GM11168 (cell line): ENCODE measurements at regions not wholly inside any gene's neighbourhood (a gene's known extent, or its start where the extent isn't known, plus 50 kb on each side); places are given as distances from the start of the nearest gene placed in this dataset.
"Not testable (repeated sequence)": the region's sequence is repeated elsewhere in the genome, so short reads cannot be mapped to it uniquely, and the experiment has no call there.

Source experiments
- in situ Hi-C: fragments of 300-500 bp; cut with MboI; formaldehyde crosslinking; loops from one replicate; pipeline ENCODE4 v1.12.0; 2022; ENCODE audit warnings: low sequenced_read_pairs; ENCODE audit not compliant: unreplicated experiment

DNA sequence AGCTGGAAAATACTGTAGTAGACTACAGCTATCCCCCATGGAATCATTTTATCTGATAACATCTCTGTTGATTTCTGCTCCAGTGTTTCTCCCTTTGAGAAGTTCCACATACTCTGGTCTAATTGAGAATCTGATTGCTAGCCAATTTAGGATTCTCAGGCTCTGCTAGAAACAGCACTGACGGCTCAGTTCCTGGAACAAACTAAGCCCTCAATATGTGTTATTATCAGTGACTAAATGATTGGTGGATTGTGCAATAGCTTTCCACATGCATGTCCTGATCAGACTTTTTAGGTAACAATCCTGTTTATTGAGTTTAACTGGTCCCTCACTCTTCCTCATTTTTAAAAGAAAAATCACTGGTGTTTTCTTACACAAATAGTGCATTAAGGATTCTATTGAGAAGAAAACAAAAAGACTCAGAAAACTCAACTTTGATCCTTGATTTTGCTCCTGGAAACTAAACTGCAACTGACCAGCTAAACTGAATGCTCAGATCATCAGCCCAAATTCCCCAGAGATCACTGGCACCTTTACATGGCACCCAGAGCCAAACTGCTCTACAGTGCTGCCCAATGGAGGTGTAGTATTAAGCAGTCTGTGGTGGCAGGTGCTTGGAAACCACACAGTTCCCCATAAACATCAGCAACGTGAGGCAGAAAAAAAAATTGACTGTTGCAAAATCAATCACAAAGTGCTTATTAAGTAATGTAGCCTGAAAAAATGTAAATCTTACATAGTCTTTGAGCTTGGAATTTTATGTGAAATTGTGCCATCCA lies 423.7 kb downstream of the TOX3 start:
- in situ Hi-C loops, result no loop called here

DNA sequence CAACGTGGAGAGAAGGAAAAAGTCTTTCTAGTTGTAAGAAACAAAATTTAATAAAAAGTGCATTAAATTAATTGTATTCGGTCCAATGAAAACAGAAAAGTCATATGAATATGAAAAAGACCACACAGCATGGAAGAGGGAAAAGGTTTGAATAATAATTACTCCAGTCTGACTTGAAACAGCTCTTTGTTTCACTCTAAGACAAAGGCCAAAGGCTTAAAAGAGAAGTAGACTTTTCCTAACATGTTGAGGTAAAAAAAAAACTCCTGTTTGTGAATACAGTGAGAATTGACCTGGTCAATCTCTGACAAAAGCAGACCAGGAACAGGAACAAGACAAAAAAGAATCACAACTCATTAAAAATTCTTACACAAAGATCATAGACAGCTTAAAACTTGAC lies 429.8 kb downstream of the TOX3 start:
- in situ Hi-C loops, result no loop called here

DNA sequence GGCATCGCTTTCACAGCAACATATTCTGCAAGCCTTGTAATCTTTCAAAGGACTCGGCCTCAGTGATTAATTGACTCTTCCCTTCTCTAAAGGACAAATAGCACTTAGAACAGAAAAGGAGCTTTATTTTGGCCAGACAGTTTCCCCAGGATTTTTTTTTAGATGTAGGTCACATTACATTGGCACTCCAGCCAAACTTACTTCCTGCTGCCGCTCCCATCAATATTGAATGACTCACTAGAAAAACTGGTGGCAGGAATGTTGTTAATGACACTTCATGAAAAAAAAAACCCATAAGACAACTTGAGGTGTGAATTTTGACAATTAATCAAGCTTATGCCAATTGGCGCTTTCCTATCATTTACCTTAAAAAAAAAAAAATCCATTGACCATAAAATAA lies 432.6 kb downstream of the TOX3 start:
- in situ Hi-C loops, result no loop called here

DNA sequence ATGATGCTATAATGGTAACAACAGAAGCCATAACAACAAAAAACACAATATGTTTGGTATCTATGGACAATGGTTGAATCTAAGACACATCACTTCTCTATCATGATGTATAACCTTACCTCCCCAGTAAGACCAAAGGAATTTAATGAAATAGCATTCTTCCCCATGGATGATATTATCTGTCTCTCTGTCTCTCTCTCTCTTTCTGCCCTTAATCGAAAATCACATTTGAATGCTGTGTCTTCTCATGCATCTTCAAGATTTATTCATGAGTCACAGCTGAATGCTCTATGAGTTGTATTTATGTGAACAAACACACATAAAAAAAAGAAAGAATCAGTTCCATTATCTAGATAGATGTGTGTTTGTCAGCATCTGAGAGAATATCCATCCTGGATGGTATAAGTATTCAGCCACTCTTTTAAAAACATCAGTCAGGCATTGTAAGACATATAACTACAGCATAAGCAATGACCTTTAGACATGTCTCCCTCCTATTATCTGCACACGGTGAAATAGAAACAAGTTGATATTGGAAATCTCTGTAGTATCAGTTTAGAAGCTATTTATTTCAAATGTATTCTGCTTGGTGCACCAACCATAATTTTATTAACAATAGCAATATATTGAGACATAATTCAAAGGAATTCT lies 433.3 kb downstream of the TOX3 start:
- in situ Hi-C loops, result no loop called here

DNA sequence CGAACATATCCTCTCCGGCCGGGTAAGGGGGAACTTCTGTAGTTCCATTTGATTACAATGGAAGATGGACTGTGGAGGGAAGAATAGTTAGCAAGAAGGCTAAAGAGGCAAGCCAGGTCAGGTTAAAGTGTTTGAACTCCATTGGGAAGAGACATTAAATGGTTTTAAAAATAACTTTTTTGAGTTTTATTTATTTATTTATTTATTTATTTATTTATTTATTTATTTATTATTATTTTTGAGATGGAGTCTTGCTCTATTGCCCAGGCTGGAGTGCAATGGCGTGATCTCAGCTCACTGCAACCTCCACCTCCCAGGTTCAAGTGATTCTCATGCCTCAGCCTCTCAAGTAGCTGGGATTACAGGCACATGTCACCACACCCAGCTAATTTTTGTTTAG lies 441.9 kb downstream of the TOX3 start:
- in situ Hi-C loops, result not testable (repeated sequence)

DNA sequence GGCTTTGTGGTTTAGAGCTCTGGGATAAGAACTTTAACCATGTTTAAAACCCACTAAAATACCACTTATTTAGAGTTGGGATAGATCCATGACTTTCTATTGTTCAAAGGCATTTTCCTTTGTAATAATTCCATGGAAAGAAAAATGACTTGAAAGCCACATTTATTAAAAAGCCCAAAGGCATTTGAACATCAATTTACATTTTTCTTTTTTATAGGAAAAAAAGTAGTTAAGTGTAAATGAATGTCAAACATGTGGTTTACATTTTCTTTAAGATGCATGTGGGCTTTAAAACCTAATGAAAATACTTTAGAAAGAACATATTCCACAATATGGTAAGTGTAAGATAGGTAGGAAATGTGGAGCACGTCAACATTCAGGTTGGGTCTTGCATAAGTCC lies 443.2 kb downstream of the TOX3 start:
- in situ Hi-C loops, result no loop called here

DNA sequence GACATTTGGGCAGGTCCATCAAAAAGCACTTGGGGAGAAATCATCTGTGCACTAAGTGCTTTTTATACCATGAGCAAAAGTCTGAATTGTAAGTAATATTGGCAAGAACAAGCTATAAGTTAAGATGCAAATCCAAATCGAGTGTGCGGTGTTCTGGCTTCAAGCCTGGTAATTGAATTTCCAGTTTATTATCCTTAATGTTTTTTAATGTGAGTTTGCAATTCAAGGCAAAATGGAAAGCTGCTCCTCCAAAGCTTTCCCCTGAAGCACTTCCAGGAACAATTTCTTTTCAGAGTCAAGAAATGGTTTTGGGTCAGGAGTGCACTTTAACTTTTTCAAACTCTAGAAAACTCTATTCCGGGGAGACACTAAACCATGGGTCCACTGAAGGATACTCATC lies 445.7 kb downstream of the TOX3 start:
- in situ Hi-C loops, result no loop called here

DNA sequence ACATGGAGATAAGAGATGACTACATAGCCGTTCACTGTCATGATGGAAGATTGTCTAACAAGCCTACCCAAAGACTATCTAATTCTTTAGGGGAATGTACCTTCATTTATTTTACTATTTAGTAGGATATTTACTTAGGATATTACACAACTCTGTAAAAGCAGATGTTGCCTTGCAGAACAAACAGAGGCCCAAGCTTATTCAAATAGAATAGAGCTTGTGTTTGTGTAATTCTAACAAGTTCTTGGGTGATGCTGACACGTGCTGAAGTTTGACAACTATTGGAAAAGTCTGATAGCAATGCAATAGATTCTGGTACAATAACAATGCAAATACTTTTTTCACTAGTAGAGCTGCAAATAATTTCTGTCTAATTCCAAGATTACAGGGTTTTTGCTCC lies 447.6 kb downstream of the TOX3 start:
- in situ Hi-C loops, result no loop called here

DNA sequence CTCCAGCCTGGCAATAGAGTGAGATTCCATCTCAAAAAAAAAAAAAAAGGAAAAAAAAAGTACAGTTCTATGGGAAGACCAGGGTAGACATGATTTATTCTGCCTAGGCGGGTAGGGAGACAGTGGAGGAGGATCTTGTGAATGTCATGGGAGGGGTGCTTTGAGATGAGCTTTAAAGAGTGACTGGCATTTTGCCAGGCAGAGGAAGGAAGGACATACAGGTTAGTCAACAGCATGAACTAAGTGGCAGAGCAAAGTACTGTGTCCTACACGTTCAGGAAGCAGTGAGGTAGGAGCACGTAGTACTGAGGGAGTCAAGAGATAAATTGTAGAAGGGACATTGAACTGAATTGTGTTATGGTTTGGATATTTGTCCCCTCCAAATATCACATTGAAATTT lies 451.5 kb downstream of the TOX3 start:
- in situ Hi-C loops, result no loop called here

DNA sequence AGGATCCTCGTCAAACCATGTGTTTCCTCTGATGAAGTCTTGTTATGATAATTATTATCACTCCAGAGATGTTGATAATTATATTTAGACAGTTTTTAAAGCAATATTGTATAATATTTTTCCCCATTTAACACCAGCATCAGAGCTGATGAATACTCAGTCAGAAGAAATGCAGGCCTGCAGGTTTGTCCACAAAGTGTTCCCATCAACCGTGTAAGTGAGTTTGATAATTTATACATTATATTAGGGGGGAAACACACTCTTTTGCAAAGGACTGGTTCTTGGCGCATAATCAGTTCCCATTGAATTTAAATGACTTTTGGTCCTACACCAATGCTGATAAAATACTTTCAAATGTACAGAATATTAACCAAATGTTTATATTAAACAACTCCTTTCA lies 454.8 kb downstream of the TOX3 start:
- in situ Hi-C loops, result no loop called here

DNA sequence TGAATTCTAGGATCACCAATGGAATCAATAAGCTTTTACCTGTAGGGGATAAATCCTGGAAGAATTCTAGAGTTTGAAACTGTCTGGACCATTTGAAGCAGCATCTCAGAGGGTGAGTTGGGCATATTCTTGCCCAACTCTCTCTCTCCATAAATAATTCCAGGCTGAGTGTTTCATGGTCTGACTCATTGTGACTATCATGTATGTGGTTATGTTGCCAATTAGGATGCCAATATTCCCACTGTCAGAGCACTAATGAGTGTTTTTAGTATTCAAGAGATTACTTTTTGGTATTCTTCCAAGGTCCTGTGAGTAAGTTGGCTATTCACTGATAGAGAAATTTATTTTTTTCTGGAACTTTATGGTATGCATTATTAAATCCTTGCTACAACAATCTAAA lies 456.9 kb downstream of the TOX3 start:
- in situ Hi-C loops, result no loop called here

DNA sequence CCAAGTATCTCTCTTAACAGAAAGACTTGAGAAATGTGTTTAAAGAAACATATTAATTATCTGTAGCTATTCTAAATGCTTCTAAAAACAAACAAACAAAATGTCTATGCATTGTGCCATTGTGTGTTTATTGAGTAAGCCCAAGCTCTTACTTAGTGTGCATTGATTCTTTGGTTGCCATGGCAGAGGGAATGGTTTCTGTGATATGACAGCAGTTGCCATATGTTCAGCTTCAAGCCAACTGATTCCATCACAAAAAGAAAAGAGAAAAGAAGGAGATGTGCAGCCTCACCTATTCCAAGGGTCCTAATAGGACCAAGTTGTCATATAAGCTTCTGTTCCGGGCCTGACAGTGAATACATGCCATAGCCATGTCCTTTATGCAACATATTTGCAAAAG lies 457.5 kb downstream of the TOX3 start:
- in situ Hi-C loops, result no loop called here

DNA sequence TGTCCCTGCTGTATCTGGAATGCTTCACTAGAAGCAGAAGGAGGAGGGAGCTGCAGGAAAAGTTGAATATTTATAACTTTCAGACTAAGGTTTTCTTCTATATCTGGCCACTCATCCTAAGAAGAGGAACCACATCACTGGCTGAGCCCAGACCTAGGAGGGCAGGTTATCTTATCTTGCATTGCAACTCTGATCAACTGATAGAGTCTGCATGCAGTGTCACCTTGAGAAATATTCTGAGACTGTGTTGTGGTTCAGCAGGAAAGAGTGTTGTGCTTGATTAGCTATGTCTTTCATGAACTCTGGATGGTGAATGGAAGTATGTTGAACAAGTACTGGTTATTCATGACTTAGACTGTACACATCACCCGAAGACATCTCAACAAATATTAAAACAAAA lies 460.0 kb downstream of the TOX3 start:
- in situ Hi-C loops, result no loop called here

DNA sequence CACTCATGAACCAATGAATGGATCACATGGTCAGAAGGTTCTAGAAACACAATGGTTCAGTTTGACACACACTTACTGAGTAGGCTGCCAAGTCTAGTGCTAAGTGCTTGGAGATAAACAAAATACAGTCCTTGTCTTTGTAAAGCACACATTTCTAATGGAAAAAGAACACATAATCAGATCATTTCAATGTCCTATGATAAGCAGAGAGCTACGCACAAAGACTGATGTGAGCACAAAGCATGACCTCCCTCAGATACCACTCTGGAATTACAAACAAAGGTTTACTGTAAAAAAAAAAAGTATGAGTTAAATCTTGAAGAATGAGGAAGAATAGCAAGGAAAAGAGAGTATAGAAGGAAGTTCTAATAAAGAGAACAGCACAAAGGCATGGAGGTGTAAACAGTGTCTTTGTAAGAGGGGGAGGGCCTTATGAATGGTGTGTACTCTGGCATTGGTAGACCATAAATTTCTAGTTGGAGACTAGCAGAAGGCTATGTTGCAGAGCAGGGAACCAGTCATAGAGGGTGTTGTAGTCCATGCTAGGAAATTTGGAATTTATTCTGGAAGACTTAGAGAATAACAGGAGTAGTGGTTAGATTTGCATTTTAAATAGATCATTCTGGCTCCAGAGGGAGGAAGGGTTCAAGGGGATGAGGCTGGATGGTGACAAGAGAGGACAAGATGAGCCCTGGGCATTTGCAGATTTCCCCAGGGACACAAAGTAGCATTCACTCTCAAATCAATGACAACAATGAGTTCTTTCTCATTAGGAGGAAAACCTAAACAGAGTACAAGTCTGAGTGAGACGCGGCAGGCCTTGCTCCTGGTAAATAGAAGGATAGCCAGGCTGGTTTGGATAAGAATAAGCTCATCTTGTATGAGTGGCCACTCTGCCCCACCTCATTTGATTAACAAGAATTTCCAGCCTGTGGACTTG lies 468.0 kb downstream of the TOX3 start:
- in situ Hi-C loops, result no loop called here

DNA sequence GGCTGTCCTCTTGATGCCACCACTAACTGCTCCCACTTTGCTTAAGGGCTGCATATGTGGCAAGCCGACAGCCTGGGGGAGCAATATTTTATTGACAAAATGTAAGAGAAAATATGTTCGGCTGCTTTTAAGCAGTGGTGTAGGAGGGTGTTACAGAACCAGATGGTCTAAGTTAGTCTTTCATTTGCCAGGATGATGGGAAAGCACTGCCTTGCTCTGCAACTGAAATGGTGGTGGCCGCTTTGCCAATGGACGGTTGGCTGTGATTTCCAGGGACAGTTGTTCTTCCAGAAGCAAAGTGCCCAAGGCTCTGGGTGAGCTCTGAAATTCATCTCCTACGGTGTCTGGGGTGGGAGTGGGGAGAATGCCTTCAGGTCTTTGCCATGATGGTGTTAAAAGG lies 469.3 kb downstream of the TOX3 start:
- in situ Hi-C loops, result no loop called here

DNA sequence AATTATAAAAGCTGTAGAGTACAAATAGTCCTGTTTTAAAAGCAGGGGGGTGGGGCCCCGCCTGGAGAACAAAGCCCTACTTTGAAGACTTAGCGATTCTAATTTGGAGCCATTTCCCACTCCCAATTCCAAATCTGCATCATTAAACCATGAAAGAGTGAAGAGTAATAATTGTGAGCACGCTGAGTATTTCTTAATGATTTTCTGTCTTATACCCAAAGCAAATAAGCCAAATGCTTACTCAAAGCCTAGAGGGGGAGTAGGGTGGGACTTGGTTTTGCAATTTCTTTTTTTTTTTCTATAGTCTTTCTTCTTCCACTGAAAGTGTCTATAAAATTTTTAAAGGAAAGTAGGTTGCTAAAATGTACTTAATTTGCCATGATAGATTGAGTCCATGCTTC lies 470.1 kb downstream of the TOX3 start:
- in situ Hi-C loops, result no loop called here

DNA sequence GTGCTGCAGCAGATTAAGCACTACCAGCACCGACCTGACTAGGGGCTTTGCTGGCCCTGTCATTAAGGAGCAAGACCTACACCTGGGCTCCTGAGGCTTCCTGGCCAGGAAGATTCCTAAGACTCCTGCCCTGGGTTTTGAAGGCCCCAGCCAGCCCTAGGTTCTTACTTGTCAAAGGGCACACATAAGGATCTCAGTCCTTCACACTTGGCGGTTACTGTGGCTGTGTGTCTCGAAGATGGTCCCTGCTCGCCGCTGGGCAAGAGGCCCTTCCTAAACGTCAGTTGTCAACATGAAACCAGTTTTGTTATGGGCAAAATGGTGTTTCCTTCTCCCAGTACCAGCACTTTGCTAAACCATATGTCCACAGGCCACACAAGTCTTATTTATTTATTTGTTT lies 470.6 kb downstream of the TOX3 start:
- in situ Hi-C loops, result no loop called here

DNA sequence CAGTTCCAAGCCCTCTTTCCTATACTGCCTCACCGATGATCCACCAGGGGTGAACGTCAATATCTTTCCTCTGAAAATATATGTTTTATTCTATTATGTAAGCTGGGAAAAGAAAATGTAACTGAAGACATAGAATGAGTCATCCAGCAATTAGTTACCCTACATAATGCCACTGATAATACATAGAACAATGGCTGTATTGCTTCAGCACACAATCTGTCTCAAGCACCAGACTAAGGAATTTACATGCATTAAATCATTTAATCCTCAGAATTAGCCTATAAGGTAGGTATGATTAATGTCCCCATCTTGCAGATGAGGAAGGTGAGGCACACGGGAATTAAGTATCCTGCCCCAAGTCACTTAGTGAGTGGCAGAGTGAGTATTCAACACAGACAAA lies 472.8 kb downstream of the TOX3 start:
- in situ Hi-C loops, result no loop called here

DNA sequence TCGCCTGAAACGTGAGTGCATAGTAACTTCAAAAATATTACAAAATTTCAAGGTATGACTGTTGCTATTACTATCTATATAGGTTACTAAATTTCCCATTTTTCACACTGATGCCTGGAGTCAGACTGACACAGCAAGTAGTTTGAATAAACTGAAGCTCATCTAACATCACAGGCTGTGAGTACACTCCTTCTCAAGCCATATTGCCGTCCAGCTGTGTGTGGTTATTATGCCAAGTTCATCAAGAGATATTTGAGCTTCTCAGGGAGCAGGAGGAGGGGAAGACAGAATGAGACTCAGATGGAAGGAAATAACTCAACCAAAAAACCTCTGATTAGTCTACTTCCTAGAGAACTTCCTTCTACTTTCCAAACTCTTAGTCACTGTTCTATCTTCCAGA lies 473.9 kb downstream of the TOX3 start:
- in situ Hi-C loops, result no loop called here

DNA sequence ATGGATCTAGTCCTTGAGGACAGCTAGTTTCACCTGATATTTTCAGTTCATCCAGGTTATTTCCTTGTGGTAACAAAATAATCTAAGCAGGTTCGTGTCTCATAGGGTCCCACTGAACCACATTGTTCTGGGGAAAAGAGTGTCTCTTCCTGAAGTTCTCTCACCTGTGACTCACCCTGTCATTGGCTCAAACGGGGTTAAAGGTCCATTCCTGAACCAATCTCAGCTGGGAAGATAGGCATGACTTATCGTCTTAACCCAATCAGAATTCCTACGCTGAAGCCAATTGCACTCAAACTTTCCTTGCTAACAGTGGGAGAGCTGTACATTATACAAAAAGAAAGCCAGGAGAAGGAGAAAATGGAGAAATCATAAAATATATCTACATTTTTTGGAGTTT lies 475.8 kb downstream of the TOX3 start:
- in situ Hi-C loops, result no loop called here
